Stromal cell of bone marrow (primary cell): ENCODE measurements at regions not wholly inside any gene's neighbourhood (a gene's known extent, or its start where the extent isn't known, plus 50 kb on each side); places are given as distances from the start of the nearest gene placed in this dataset.

Source experiments
- DNase-seq: peaks from one replicate; pipeline ENCODE4 v3.0.0-alpha.2; 2012; ENCODE audit warnings: low read depth

DNA sequence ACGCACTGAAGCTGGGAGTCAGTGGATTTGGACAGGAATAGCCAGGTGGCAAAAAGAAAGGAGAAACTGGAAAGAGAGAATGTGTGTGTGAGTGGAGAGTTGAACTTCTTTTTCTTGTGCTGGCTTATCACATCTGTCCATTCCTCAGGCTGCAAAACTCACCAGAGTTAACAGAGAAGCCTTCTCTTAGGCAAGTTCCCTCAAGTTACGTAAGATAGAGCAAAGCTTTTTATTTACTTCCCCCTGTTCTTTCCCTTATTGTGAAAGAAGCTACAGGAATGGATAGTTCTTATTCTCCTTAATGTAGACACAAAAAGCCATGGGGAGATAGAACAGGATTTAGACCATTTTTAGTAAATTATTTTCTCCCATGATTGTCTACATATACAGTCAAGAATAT lies 188.6 kb downstream of the BMP2 start:
- no peak for DNase-seq

GRCh38 chr20:6956574-6956973 lies 189.1 kb downstream of the BMP2 start:
- DNase-seq: no peak

- DNase-seq: no peak
Observed at GRCh38 chr20:6959900-6960312, 192.4 kb downstream of the BMP2 start.

- DNase-seq: no peak
Observed at GRCh38 chr20:6966721-6967120, 199.2 kb downstream of the BMP2 start.

- DNase-seq: no peak
Observed at GRCh38 chr20:6974838-6975237, 207.4 kb downstream of the BMP2 start.

DNA sequence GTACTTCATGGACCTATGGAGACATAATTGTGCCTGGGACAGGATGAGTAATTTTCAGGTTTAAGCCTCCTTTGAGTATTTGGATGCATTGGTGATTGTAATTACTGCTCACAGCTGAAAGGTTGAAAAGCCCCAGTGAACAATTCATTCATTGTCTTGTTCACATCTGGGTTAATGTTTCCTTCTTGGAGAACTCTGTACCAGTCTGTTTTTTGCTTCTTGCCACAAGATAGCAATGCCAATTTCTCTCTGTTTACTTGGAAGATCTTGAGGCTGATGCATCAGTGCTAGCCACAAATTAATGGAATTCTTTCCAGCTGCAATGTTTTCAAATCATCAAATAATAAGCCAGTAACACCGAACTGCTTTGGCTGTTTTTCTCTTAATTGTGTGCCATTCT lies 207.8 kb downstream of the BMP2 start:
- DNase-seq: no peak

DNA sequence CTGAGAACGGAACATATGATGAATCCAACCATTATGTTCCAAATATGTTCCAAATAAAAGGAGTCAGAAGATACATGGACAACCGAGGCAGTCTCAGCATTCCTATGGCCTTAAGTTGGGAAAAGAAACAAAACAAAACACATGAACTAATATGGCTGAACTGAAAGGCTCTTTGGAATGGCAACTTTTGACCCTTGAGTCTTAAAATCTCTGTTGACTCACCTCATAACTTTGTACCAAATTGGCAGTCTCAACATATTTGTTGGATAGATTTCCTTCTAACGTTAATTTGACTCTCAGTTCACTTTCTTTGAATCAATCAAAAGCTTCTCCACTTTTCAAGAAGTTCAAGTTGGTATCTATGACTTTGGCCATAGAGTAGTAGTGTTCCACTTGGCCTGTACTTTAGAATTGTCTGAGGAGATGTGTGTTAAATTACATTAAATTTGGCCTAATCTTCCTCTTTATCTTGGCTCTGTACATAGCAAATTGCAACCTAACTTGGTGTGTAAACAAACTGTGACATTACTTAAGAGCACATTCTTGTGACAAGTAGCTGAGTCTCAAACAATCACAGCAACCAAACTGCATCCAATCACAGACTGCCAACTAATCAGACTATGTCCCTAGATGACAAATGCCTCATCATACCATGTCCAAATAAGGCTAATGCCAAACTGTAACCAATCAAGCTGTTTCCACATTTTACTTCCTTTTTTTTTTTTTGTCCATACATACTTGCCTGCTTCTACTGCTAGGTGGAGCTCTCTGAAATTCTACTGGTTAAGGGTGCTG lies 208.8 kb downstream of the BMP2 start:
- peak; percentile 8 for DNase-seq

DNA sequence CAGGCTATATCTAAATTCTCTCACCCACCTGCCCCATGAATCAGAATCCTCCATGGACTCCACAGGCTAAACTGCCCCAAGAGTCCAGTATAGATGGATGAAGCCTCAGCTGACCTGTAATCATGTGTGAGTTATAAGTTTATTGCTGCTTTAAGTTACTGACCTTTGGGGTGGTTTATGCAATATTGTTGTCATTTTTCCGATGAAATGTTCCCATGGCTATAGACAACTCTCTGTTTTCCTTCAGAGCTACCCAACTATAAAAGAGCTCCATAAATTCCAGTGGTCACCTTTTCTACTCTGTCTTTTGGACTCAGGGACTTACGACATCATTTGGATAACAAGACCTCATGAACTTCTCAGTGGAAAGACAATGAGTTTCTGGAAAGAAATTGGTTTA lies 212.1 kb downstream of the BMP2 start:
- no peak for DNase-seq

DNA sequence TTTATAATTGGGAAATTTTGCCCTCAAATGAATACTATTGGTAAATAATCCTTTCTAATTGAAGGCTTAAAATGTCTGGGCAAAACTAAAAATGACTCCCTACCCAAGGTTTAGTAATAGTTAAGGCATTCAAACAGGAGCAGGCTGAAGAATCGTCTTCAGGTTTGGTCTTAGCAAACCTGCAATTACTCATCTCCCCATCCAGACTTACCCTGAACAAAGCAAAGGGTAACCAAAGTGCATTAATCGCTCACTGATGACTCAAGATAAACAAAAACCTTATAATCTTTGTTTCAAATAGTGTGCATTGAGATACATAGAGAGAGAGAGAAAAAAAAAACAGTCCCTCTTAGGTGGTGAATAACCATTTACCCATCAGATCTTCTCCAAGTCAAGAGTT lies 225.5 kb downstream of the BMP2 start:
- no peak for DNase-seq

DNA sequence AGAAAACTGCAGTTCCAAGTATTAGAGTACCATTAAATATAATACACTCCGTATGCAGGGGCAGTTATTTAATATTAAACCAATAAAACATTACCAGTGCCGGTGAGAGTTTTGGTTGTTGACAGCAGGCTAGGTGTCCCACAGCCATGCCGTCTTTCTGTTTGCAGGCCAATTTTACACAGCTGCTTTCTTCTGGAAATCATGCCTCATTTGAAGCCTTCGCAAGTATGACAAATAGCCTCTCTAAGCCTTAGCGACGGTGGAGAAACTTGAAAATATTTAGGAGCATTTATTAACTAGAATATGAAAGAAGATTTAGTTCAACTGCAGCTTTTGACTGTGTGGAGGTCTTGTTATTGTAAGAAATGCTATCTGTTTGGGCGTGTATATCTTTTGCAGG lies 226.0 kb downstream of the BMP2 start:
- no peak for DNase-seq

DNA sequence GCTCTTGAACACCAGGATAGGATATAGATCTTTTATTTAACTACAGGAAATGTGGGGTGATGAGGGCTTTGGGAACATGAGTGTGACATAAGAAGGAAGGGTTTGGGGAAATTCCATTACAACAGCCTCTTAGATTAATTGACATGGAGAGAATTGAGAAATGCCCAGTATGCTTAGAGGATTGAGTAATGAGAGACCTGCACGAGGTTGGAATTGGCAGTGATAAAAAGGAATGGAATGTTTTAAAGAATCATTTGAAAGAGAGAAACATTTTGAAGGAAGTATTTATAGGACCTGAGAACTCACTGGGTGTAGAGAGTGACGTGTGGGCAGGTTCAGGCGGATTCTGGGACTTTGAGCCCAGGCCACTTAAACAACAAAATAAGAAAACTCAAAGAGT lies 227.0 kb downstream of the BMP2 start:
- DNase-seq: peak; percentile 16

DNA sequence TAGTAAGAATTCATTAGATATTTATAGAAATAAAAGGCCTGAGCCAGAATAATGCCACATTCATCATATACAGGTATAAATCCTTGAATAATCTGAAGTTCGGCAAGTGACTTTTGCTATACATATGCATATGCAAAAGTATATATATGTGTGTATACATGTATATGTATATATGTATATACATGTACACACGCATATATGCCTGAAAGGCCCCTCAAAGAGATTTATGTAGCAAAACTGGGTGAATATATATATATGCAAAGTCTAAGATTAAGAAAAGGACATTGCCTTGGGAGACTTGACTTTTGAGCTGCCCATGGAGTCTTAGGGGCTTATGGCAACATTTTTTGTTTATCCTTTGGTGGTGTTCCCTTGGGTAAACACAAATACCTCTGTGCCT lies 231.4 kb downstream of the BMP2 start:
- no peak for DNase-seq

- no peak for DNase-seq
Observed at GRCh38 chr20:6999381-6999780, 231.9 kb downstream of the BMP2 start.

GRCh38 chr20:7003598-7003997 lies 236.1 kb downstream of the BMP2 start:
- no peak for DNase-seq

DNA sequence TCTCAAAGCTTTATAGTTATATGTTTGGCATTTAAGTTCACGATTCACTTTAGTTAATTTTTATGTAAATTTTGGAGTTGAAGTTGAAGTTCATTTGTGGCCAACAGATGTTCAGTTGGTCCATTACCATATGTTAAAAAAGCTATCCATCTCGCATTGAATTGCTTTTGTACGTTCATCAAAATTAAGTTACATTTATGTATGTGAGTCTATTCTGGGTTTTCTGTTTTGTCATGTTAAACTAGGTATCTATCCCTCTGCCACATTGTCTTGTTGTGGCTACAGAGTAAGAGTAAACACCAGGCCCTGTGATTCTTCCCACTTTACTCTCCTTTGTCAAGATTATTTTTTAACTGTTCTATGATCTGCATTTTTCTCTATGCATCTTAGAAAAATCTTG lies 237.3 kb downstream of the BMP2 start:
- DNase-seq: no peak

- DNase-seq: no peak
Observed at GRCh38 chr20:7010527-7010926, 243.0 kb downstream of the BMP2 start.

DNA sequence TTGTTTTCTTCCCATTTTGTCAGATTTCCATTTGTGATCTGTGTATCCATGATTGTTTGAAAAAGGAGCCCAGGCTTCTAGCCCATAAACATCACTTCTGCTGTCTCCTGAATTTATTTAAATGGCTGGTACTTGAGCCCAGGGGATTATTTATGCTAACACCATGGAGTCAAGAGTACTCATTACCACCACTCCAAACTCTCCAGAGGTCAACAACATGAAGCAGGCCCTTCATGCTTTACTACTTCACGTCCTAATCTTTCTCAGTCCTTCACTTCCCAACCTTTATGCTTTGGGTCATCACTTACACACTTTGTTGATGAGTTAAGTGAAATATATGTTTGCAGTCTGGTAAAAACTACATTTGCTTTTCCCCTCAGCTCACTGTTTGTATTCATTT lies 247.8 kb downstream of the BMP2 start:
- no peak for DNase-seq

DNA sequence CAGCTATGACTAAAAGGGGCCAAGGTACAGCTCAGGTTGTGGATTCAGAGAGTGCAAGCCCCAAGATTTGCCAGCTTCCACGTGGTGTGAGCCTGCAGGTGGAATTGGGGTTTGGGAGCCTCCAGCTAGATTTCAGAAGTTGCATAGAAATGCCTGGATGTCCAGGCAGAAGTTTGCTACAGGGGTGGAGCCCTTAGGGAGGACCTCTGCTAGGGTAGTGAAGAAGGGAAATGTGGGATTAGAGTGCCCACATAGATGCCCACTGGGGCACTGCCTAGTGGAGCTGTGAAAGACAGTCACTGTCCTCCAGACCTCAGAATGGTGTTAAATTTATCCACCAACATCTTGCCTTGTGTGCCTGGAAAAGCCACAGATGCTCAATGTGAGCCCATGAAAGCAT lies 255.1 kb downstream of the BMP2 start:
- no peak for DNase-seq

GRCh38 chr20:7025635-7026034 lies 258.1 kb downstream of the BMP2 start:
- no peak for DNase-seq

- no peak for DNase-seq
Observed at GRCh38 chr20:7029019-7029418, 261.5 kb downstream of the BMP2 start.

- DNase-seq: no peak
Observed at GRCh38 chr20:7031222-7031621, 263.7 kb downstream of the BMP2 start.

DNA sequence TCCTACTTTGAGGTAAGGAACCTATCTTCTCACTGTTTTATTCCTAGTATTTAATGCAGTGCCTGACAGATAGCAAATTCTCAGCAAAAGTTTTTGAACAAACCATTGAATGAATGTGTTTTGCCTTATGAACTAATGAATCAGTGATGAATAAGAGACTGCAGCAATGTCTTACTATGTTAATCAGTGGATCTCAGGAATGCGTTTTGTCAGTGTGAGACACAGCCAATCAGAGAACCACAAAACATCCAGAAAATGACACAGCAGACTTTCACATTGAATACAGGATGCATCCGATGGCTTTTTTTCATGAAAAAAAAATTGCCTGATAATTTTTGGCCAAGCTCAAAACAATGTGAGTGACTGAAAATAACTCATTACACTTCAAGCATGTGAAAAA lies 270.5 kb downstream of the BMP2 start:
- peak; percentile 31 for DNase-seq

- no peak for DNase-seq
Observed at GRCh38 chr20:7057611-7058010, 290.1 kb downstream of the BMP2 start.

- no peak for DNase-seq
Observed at GRCh38 chr20:7078804-7079203, 311.3 kb downstream of the BMP2 start.
